ENCODE measurements at regions not wholly inside any gene's neighbourhood (a gene's known extent, or its start where the extent isn't known, plus 50 kb on each side); places are given as distances from the start of the nearest gene placed in this dataset.

DNA sequence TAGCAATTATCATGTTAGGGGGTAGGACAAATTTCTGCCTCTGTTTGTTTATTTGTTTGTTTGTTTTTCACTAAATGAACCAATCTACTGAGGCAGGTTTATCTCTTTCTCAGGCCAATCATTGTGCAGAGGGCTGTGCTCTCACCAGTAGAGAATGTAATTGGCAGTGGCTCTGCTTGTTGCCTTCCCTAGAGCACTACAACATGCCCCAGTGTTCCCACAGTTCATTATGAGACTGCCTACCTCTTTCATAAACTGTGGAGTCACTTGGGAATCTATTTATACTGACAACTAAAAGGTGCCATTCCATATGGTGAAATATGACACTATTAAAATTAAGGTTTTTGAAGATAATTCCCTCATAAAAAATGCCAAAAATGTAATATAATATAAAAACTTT, 196.3 kb upstream of the ALCAM start:
- TF ChIP-seq POLR2AphosphoS5 (IDR thresholded peaks at IDR 0.05; ENCODE audit: low read depth, low read length) (no peak), EZH2 (IDR thresholded peaks at IDR 0.05; ENCODE audit: low read depth, low read length, severe bottlenecking) (no peak), SRF (IDR thresholded peaks at IDR 0.05; ENCODE audit: low read depth, low read length) (no peak), CEBPB (IDR thresholded peaks at IDR 0.05; ENCODE audit: low read depth, low read length) (no peak), CTCF (IDR thresholded peaks at IDR 0.05; ENCODE audit: control extremely low read depth in 1 of 3, insufficient read depth in 1 of 3, low read depth in 1 of 3, low read length in 3 of 3) (no peak), CHD2 (IDR thresholded peaks at IDR 0.05; ENCODE audit: low read length) (no peak), SP2 (IDR thresholded peaks at IDR 0.05; ENCODE audit: low read length) (no peak)
